ENCODE measurements at regions not wholly inside any gene's neighbourhood (a gene's known extent, or its start where the extent isn't known, plus 50 kb on each side); places are given as distances from the start of the nearest gene placed in this dataset.
"Not testable (repeated sequence)": the region's sequence is repeated elsewhere in the genome, so short reads cannot be mapped to it uniquely, and the experiment has no call there.

- Histone ChIP-seq H3K4me1 (replicated peaks; ENCODE audit: insufficient read depth) (peaks cover 29% of the 10 kb centered on the region), H2AFZ (0 out of 2 replicates have a peak overlapping the region, but pooled peaks have one; percentile 59), H4K20me1 (ENCODE audit: insufficient read depth) (no peaks in the 10 kb centered on the region), H3K4me3 (no peak overlapping the region), H3K27ac (peak overlapping the region; percentile 65), H3K4me2 (no peak overlapping the region), H3K9me2 (ENCODE audit: insufficient read depth) (no peaks in the 10 kb centered on the region), H3F3A (ENCODE audit: insufficient read depth, low read depth) (no peaks in the 10 kb centered on the region), H3K9me3 (ENCODE audit: insufficient read depth, low read depth) (peaks cover 7% of the 10 kb centered on the region; the same call in 1 of the 2 replicates), H3K36me3 (ENCODE audit: low read depth) (no peaks in the 10 kb centered on the region; the same call in 1 of the 2 replicates), H3K79me2 (ENCODE audit: low read depth) (no peaks in the 10 kb centered on the region), H3K27me3 (ENCODE audit: insufficient read depth, low read depth) (no peaks in the 10 kb centered on the region)
- POLR2A ChIA-PET (ENCODE audit: unreplicated experiment), result no interaction called here
- CTCF ChIA-PET, result no interaction called here
- intact Hi-C loops (cut with micrococcal nuclease; ENCODE audit: unreplicated experiment), result no loop called here
- no TSS peak for BruUV-seq (replicated peaks)
- TF ChIP-seq, protein P1, sequence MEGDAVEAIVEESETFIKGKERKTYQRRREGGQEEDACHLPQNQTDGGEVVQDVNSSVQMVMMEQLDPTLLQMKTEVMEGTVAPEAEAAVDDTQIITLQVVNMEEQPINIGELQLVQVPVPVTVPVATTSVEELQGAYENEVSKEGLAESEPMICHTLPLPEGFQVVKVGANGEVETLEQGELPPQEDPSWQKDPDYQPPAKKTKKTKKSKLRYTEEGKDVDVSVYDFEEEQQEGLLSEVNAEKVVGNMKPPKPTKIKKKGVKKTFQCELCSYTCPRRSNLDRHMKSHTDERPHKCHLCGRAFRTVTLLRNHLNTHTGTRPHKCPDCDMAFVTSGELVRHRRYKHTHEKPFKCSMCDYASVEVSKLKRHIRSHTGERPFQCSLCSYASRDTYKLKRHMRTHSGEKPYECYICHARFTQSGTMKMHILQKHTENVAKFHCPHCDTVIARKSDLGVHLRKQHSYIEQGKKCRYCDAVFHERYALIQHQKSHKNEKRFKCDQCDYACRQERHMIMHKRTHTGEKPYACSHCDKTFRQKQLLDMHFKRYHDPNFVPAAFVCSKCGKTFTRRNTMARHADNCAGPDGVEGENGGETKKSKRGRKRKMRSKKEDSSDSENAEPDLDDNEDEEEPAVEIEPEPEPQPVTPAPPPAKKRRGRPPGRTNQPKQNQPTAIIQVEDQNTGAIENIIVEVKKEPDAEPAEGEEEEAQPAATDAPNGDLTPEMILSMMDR (conservative IDR thresholded peaks at IDR 0.05), result no peak
- TF ChIP-seq EZH2 (IDR thresholded peaks at IDR 0.05; ENCODE audit: low read depth), result no peak
- no peak for DNase-seq
Observed at GRCh38 chr1:60255565-60255964, 182.0 kb upstream of the C1orf87 start.

GRCh38 chr1:60251426-60251825 is 177.9 kb upstream of the C1orf87 start:
- Histone ChIP-seq H4K20me1 (ENCODE audit: insufficient read depth) (no peaks in the 10 kb centered on the region), H2AFZ (peak overlapping the region; percentile 48; the same call in 1 of the 2 replicates), H3K79me2 (ENCODE audit: low read depth) (no peaks in the 10 kb centered on the region), H3F3A (ENCODE audit: insufficient read depth, low read depth) (no peaks in the 10 kb centered on the region), H3K27ac (peak overlapping the region; percentile 43), H3K4me2 (peak overlapping the region; percentile 4; the same call in 1 of the 2 replicates), H3K27me3 (ENCODE audit: insufficient read depth, low read depth) (no peaks in the 10 kb centered on the region), H3K4me3 (no peak overlapping the region), H3K36me3 (ENCODE audit: low read depth) (no peaks in the 10 kb centered on the region; the same call in 1 of the 2 replicates), H3K9me3 (ENCODE audit: insufficient read depth, low read depth) (peaks cover 2% of the 10 kb centered on the region; the same call in 1 of the 2 replicates), H3K4me1 (replicated peaks; ENCODE audit: insufficient read depth) (peaks cover 29% of the 10 kb centered on the region), H3K9me2 (ENCODE audit: insufficient read depth) (no peaks in the 10 kb centered on the region)
- TF ChIP-seq, protein P1 (conservative IDR thresholded peaks at IDR 0.05), result no peak
- TF ChIP-seq EZH2 (IDR thresholded peaks at IDR 0.05; ENCODE audit: low read depth), result no peak
- intact Hi-C loops (cut with micrococcal nuclease; ENCODE audit: unreplicated experiment), result no loop called here
- no TSS peak for BruUV-seq (replicated peaks)
- POLR2A ChIA-PET (ENCODE audit: unreplicated experiment), result no interaction called here
- peak in 1 of 2 experiments; percentile 45 for DNase-seq
- CTCF ChIA-PET, result no interaction called here

DNA sequence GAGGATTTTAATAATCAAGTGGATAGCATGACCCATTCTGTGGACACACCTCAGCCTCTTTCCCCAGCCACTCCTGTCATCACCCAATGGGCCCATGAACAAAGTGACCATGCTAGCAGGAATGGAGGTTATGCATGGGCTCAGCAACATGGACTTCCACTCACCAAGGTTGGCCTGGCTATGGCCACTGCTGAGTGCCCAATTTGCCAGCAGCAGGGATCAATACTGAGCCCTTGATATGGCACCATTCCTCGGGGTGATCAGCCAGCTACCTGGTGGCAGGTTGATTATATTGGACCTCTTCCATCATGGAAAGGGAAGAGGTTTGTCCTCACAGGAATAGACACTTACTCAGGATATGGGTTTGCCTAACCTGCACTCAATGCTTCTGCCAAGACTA is 173.9 kb upstream of the C1orf87 start:
- DNase-seq; H3K79me2 ChIP-seq (ENCODE audit: low read depth); BruUV-seq (replicated peaks); H3K9me2 ChIP-seq (ENCODE audit: insufficient read depth); H3K4me2 ChIP-seq; intact Hi-C loops (cut with micrococcal nuclease; ENCODE audit: unreplicated experiment); CTCF ChIA-PET; H3F3A ChIP-seq (ENCODE audit: insufficient read depth, low read depth); H3K36me3 ChIP-seq (ENCODE audit: low read depth); H3K27ac ChIP-seq; POLR2A ChIA-PET (ENCODE audit: unreplicated experiment); H3K4me3 ChIP-seq; H3K27me3 ChIP-seq (ENCODE audit: insufficient read depth, low read depth); H4K20me1 ChIP-seq (ENCODE audit: insufficient read depth); H3K9me3 ChIP-seq (ENCODE audit: insufficient read depth, low read depth); H2AFZ ChIP-seq: not testable (repeated sequence)
- peaks cover 16% of the 10 kb centered on the region for H3K4me1 ChIP-seq (replicated peaks; ENCODE audit: insufficient read depth)

DNA sequence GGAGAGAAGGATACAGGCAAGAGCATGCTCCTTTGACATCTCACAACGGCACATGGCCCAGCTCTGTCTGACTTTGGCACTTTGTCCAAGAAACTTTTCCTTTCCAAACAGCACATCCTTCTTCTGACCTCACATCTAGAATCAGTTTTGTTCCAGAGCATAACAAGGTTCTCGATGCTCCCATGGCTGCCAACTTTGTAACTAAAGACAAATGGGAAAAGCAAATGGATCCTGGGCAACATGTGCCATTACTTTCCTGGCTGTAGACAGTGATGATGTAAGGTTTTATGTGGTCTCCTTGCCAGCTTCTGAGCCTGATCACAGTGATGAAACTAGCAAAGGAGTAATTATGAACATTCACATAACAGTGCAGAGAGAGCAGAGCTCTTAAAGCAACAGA is 171.8 kb upstream of the C1orf87 start:
- intact Hi-C loops (cut with micrococcal nuclease; ENCODE audit: unreplicated experiment), result no loop called here
- Histone ChIP-seq H3K79me2 (ENCODE audit: low read depth) (no peaks in the 10 kb centered on the region), H3K9me2 (ENCODE audit: insufficient read depth) (no peaks in the 10 kb centered on the region), H3F3A (ENCODE audit: insufficient read depth, low read depth) (no peaks in the 10 kb centered on the region), H3K27me3 (ENCODE audit: insufficient read depth, low read depth) (no peaks in the 10 kb centered on the region), H2AFZ (0 out of 2 replicates have a peak overlapping the region, but pooled peaks have one; percentile 19), H3K4me3 (no peak overlapping the region), H3K36me3 (ENCODE audit: low read depth) (no peaks in the 10 kb centered on the region), H3K4me2 (no peak overlapping the region), H3K4me1 (replicated peaks; ENCODE audit: insufficient read depth) (no peaks in the 10 kb centered on the region), H3K27ac (no peak overlapping the region), H4K20me1 (ENCODE audit: insufficient read depth) (no peaks in the 10 kb centered on the region), H3K9me3 (ENCODE audit: insufficient read depth, low read depth) (no peaks in the 10 kb centered on the region)
- BruUV-seq (replicated peaks), result no TSS peak
- no peak for TF ChIP-seq EZH2 (IDR thresholded peaks at IDR 0.05; ENCODE audit: low read depth)
- TF ChIP-seq, protein P1 (conservative IDR thresholded peaks at IDR 0.05), result no peak
- no peak for DNase-seq
- ChIA-PET POLR2A (ENCODE audit: unreplicated experiment) (no interaction called here), CTCF (no interaction called here)
